Tibial nerve (tissue), 4 donors: ENCODE measurements at regions not wholly inside any gene's neighbourhood (a gene's known extent, or its start where the extent isn't known, plus 50 kb on each side); places are given as distances from the start of the nearest gene placed in this dataset.

Experiments used
- EP300 ChIP-seq, 2 donors: sonication (generic); formaldehyde crosslinking; IDR thresholded peaks; one replicate each; pipeline ENCODE4 v1.6.1; 2017; ENCODE audit warnings: antibody characterized with exemption in 2 of 2, mild to moderate bottlenecking in 1 of 2
- POLR2A ChIP-seq, 2 donors: fragments of 450-650 bp; IDR thresholded peaks; one replicate each; pipeline ENCODE4 v1.6.1; 2017; ENCODE audit warnings: antibody characterized with exemption in 2 of 2, mild to moderate bottlenecking in 2 of 2, moderate library complexity in 2 of 2
- TF ChIP-seq, protein P1 (sequence below), 5 experiments: fragments of 200-600 bp in 3 of 5; fragments of 450-650 bp in 2 of 5; sonication (generic) in 3 of 5; IDR thresholded peaks; one replicate each; pipeline ENCODE4 v1.5.1; 2016 to 2019; ENCODE audit warnings: antibody characterized with exemption in 5 of 5, mild to moderate bottlenecking in 3 of 5, moderate library complexity in 2 of 5

- TF ChIP-seq POLR2A (IDR thresholded peaks at IDR 0.05) (no peak), EP300 (IDR thresholded peaks at IDR 0.05) (no peak)
- TF ChIP-seq, protein P1, sequence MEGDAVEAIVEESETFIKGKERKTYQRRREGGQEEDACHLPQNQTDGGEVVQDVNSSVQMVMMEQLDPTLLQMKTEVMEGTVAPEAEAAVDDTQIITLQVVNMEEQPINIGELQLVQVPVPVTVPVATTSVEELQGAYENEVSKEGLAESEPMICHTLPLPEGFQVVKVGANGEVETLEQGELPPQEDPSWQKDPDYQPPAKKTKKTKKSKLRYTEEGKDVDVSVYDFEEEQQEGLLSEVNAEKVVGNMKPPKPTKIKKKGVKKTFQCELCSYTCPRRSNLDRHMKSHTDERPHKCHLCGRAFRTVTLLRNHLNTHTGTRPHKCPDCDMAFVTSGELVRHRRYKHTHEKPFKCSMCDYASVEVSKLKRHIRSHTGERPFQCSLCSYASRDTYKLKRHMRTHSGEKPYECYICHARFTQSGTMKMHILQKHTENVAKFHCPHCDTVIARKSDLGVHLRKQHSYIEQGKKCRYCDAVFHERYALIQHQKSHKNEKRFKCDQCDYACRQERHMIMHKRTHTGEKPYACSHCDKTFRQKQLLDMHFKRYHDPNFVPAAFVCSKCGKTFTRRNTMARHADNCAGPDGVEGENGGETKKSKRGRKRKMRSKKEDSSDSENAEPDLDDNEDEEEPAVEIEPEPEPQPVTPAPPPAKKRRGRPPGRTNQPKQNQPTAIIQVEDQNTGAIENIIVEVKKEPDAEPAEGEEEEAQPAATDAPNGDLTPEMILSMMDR (IDR thresholded peaks at IDR 0.05): no peak
These were observed 214.6 kb downstream of the DUSP10 start for GRCh38 chr1:221527302-221527701.
